ENCODE measurements at regions not wholly inside any gene's neighbourhood (a gene's known extent, or its start where the extent isn't known, plus 50 kb on each side); places are given as distances from the start of the nearest gene placed in this dataset.

- TF ChIP-seq CTCF (IDR thresholded peaks at IDR 0.05) (no peak), POLR2A (IDR thresholded peaks at IDR 0.05) (no peak)
Measured at GRCh38 chr4:15293711-15294110, 134.1 kb upstream of the C1QTNF7 start.
